GM12874 (cell line): ENCODE measurements at regions not wholly inside any gene's neighbourhood (a gene's known extent, or its start where the extent isn't known, plus 50 kb on each side); places are given as distances from the start of the nearest gene placed in this dataset.

ENCODE experiments used
- CTCF ChIP-seq: IDR thresholded peaks from 2 replicates; pipeline ENCODE4 v1.5.1; 2011; ENCODE audit warnings: low read depth, mild to moderate bottlenecking, control low read depth, low read length, moderate library complexity; ENCODE audit not compliant: insufficient read depth

- TF ChIP-seq CTCF = no peak
Observed at GRCh38 chr4:159433337-159433736, 330.5 kb downstream of the RAPGEF2 start.

GRCh38 chr4:159434114-159434870 is 331.4 kb downstream of the RAPGEF2 start:
- TF ChIP-seq CTCF = no peak

- TF ChIP-seq CTCF = no peak
Observed at GRCh38 chr4:159434871-159435241, 332.0 kb downstream of the RAPGEF2 start.

GRCh38 chr4:159435561-159436023 is 332.7 kb downstream of the RAPGEF2 start:
- no peak for TF ChIP-seq CTCF

GRCh38 chr4:159443975-159444374 is 341.1 kb downstream of the RAPGEF2 start:
- no peak for TF ChIP-seq CTCF

GRCh38 chr4:159444678-159445077 is 341.8 kb downstream of the RAPGEF2 start:
- TF ChIP-seq CTCF = no peak

GRCh38 chr4:159445692-159446091 is 342.8 kb downstream of the RAPGEF2 start:
- no peak for TF ChIP-seq CTCF
